Transverse colon (tissue), 4 donors: ENCODE measurements at regions not wholly inside any gene's neighbourhood (a gene's known extent, or its start where the extent isn't known, plus 50 kb on each side); places are given as distances from the start of the nearest gene placed in this dataset.

Experiments
- DNase-seq: peaks from one replicate; pipeline ENCODE4 v3.0.0-alpha.2; 2019
- H3K27ac ChIP-seq, 4 donors: fragments of 200-600 bp; sonication (generic); 2 replicates each; pipeline ENCODE4 v1.5.1; 2016 to 2018; ENCODE audit warnings: inconsistent platforms in 4 of 4
- H3K27me3 ChIP-seq: fragments of 200-600 bp; sonication (generic); 2 replicates; pipeline ENCODE4 v1.5.1; 2017; ENCODE audit warnings: inconsistent platforms
- H3K36me3 ChIP-seq, 4 donors: fragments of 200-600 bp; sonication (generic); 2 replicates each; pipeline ENCODE4 v1.5.1; 2017 to 2019; ENCODE audit warnings: inconsistent platforms in 4 of 4
- H3K4me1 ChIP-seq, 4 donors: fragments of 200-600 bp; sonication (generic); 2 replicates each; pipeline ENCODE4 v1.5.1; 2017 to 2020; ENCODE audit warnings: inconsistent platforms in 4 of 4
- H3K4me3 ChIP-seq, 4 donors: fragments of 200-600 bp; sonication (generic); 1 replicate in 1 of 4; 2 replicates in 3 of 4; pipeline versions ENCODE4 v1.5.1 to v1.6.1; 2017 to 2019; ENCODE audit warnings: inconsistent platforms in 4 of 4
- H3K9me3 ChIP-seq, 2 donors: fragments of 200-600 bp; sonication (generic); 2 replicates each; pipeline ENCODE4 v1.5.1; 2017 to 2019; ENCODE audit warnings: inconsistent platforms in 2 of 2
- CTCF ChIP-seq, 5 experiments: fragments of 200-600 bp in 3 of 5; fragments of 450-650 bp in 2 of 5; sonication (generic) in 3 of 5; IDR thresholded peaks; 1 replicate in 2 of 5; 2 replicates in 3 of 5; pipeline ENCODE4 v1.5.1; 2016 to 2017; ENCODE audit warnings: antibody characterized with exemption in 5 of 5, inconsistent platforms in 3 of 5, mild to moderate bottlenecking in 2 of 5, moderate library complexity in 1 of 5
- EP300 ChIP-seq: sonication (generic); formaldehyde crosslinking; IDR thresholded peaks from one replicate; pipeline ENCODE4 v1.6.1; 2017; ENCODE audit warnings: antibody characterized with exemption, low read depth
- POLR2A ChIP-seq: fragments of 450-650 bp; IDR thresholded peaks from one replicate; pipeline ENCODE4 v1.6.1; 2016; ENCODE audit warnings: antibody characterized with exemption, mild to moderate bottlenecking, moderate library complexity
- POLR2AphosphoS5 ChIP-seq, 3 donors: sonication (generic); formaldehyde crosslinking; IDR thresholded peaks; one replicate each; pipeline ENCODE4 v1.6.1; 2016; ENCODE audit warnings: antibody characterized with exemption in 3 of 3
- WGBS, 2 donors: methylation state at CpG; one replicate each; pipeline ENCODE4 v1.1.5; 2018; ENCODE audit warnings: low coverage in 1 of 2; 5-methylcytosine and 5-hydroxymethylcytosine counted together
- in situ Hi-C, 4 donors: fragments of 200-750 bp; cut with MboI; loops; one replicate each; pipeline versions ENCODE4 v1.15.0 to v1.15.1; 2017; ENCODE audit warnings: low sequenced_read_pairs in 3 of 4, low pct_ligation_motif_present in 1 of 4, low pct_unique_long_range_greater_than_20kb in 1 of 4
- intact Hi-C: fragments of 100-400 bp; cut with DNase I; formaldehyde crosslinking; loops from one replicate; pipeline ENCODE4 v1.15.1; 2023; ENCODE audit warnings: low total_unique reads

GRCh38 chr10:111801841-111802240 lies 381.7 kb downstream of the GPAM start:
- no peaks in the 10 kb centered on the region for H3K4me1 ChIP-seq
- H3K27ac ChIP-seq = no peak overlapping the region
- no peak overlapping the region for H3K4me3 ChIP-seq
- in situ Hi-C loops = no loop called here
- no peaks in the 10 kb centered on the region for H3K27me3 ChIP-seq
- TF ChIP-seq POLR2AphosphoS5 (IDR thresholded peaks at IDR 0.05) (no peak), CTCF (IDR thresholded peaks at IDR 0.05) (no peak), EP300 (no peak), POLR2A (no peak)
- no peak for DNase-seq
- no peaks in the 10 kb centered on the region for H3K36me3 ChIP-seq
- no peaks in the 10 kb centered on the region for H3K9me3 ChIP-seq
- WGBS, 2 donors = 67 to 71% methylated on average over 2 of the region's 2 CpGs
- intact Hi-C loops = no loop called here

GRCh38 chr10:111804781-111805180 lies 378.8 kb downstream of the GPAM start:
- Histone ChIP-seq H3K36me3 (no peaks in the 10 kb centered on the region), H3K27me3 (no peaks in the 10 kb centered on the region), H3K9me3 (no peaks in the 10 kb centered on the region), H3K27ac (no peak overlapping the region), H3K4me3 (no peak overlapping the region), H3K4me1 (no peaks in the 10 kb centered on the region)
- intact Hi-C loops = no loop called here
- 46 to 58% methylated on average over 3 of the region's 3 CpGs for WGBS, 2 donors
- in situ Hi-C loops = no loop called here
- no peak for DNase-seq
- TF ChIP-seq POLR2AphosphoS5 (IDR thresholded peaks at IDR 0.05) (no peak), CTCF (IDR thresholded peaks at IDR 0.05) (no peak), POLR2A (no peak), EP300 (no peak)

- no peak overlapping the region for H3K4me3 ChIP-seq
- no peak for DNase-seq
- no peaks in the 10 kb centered on the region for H3K4me1 ChIP-seq
- H3K9me3 ChIP-seq = no peaks in the 10 kb centered on the region
- 73 to 86% methylated on average over 1 to 3 of the region's 3 CpGs for WGBS, 2 donors
- in situ Hi-C loops (no loop called here), intact Hi-C loops (no loop called here)
- H3K36me3 ChIP-seq = no peaks in the 10 kb centered on the region
- no peak overlapping the region for H3K27ac ChIP-seq
- TF ChIP-seq CTCF (IDR thresholded peaks at IDR 0.05) (no peak), EP300 (no peak), POLR2A (no peak), POLR2AphosphoS5 (IDR thresholded peaks at IDR 0.05) (no peak)
- no peaks in the 10 kb centered on the region for H3K27me3 ChIP-seq
These were observed 372.0 kb downstream of the GPAM start for GRCh38 chr10:111811517-111811916.

GRCh38 chr10:111820471-111820870 lies 363.1 kb downstream of the GPAM start:
- peaks cover 0 to 4% (median 2%) of the 10 kb centered on the region in 4 donors for H3K4me1 ChIP-seq
- intact Hi-C loops = no loop called here
- WGBS, 2 donors = 92 to 97% methylated on average over 3 of the region's 3 CpGs
- H3K4me3 ChIP-seq = no peak overlapping the region
- H3K27me3 ChIP-seq = no peaks in the 10 kb centered on the region
- no peak overlapping the region for H3K27ac ChIP-seq
- TF ChIP-seq POLR2AphosphoS5 (IDR thresholded peaks at IDR 0.05) (no peak), POLR2A (no peak), CTCF (IDR thresholded peaks at IDR 0.05) (no peak), EP300 (no peak)
- no peaks in the 10 kb centered on the region for H3K36me3 ChIP-seq
- in situ Hi-C loops = no loop called here
- DNase-seq = no peak
- no peaks in the 10 kb centered on the region for H3K9me3 ChIP-seq
